ENCODE measurements at regions not wholly inside any gene's neighbourhood (a gene's known extent, or its start where the extent isn't known, plus 50 kb on each side); places are given as distances from the start of the nearest gene placed in this dataset.
"Not testable (repeated sequence)": the region's sequence is repeated elsewhere in the genome, so short reads cannot be mapped to it uniquely, and the experiment has no call there.

GRCh38 chr3:74053970-74054516 is 429.3 kb upstream of the PDZRN3 start:
- no peak for DNase-seq (ENCODE audit: low spot score)

GRCh38 chr3:74049444-74049843 is 424.7 kb upstream of the PDZRN3 start:
- DNase-seq (ENCODE audit: low spot score) = no peak

DNA sequence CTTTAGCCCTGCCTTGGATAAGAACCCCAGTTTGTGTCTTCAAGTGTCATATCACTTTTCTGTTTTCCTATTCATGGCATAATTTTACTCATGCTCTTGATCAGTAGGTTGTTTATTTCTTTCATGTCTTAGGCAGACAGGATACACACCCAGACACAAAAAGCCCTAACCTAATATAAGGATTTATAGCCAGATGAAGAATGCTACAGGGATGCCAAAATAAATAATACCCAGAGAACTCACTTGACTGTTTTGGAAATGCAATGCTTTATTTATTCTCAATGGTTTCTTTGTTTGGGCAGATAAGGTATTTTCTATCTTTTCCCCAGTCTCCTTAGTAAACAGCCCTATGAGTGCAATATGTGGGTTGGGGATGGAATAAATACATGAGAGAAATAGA is 424.0 kb upstream of the PDZRN3 start:
- no peak for DNase-seq (ENCODE audit: low spot score)

- no peak for DNase-seq (ENCODE audit: low spot score)
Measured at GRCh38 chr3:74045000-74045399, 420.3 kb upstream of the PDZRN3 start.

DNA sequence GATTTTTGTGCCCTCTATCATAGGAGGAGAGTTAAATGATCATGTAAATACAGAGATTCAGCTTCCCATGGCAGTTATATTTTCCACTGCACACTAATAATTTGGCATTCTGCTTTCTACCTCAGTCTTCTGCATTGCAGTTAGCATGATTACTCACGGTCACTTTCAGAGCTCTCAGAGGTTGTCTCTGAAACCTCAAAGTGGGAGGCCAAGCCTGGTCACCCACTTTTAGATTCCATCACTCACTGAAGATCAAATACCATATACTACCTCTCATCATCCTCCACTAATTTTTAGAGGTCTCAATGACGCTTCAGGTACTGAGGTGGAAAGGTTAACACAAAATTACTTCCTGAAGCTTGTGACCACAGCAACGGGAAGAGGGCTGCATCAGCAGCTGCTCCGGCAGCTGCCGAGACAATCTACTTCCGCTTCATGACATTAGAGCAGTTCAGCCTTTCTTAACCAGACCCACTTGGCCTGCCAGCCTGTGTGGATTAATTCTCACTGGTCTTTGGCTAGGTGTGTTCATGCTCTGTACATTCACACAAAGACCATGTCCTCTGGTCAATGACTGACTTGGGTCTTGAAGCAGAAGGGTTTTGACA is 416.4 kb upstream of the PDZRN3 start:
- DNase-seq (ENCODE audit: low spot score) = no peak

DNA sequence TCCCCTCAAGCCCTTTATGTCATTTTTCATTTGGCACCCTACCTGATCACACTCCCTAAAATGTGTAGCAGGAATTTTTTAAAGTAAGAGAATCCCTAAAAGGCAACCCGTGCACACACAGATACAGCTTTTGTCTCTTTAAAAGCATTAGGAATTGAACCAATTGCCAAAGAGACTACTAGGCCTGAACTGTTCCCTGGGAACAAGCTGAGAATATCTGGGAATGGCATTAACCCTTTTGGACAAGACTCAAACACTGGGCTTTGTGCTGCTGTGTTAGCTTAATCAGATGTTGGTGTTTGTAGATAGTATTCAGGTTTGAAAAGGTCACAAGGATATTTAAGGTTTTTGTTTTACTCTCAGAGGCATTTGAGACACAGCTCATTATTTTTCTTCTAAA is 414.4 kb upstream of the PDZRN3 start:
- DNase-seq (ENCODE audit: low spot score) = no peak

- no peak for DNase-seq (ENCODE audit: low spot score)
Measured at GRCh38 chr3:74036568-74036967, 411.8 kb upstream of the PDZRN3 start.

DNA sequence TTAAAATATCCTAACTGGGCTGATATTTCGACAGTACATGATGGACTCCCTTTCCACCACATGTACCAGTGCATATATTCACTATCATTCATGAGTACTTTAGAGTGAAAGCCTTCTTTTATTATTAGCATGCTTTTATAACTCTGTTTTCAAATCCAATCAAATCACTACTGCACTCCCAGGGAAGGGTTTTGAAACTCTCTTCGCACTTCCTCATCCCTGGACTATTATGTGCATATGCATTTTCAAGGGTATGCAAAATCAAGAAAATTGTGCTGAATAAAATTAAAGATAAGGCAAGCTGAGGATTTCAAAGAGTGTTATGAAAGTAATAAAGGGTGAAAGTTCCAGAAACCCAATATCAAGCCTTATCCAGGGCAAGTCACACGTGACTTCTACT is 411.4 kb upstream of the PDZRN3 start:
- DNase-seq (ENCODE audit: low spot score) = no peak

- DNase-seq (ENCODE audit: low spot score) = no peak
Measured at GRCh38 chr3:74033806-74034205, 409.1 kb upstream of the PDZRN3 start.

GRCh38 chr3:74033381-74033780 is 408.6 kb upstream of the PDZRN3 start:
- no peak for DNase-seq (ENCODE audit: low spot score)

GRCh38 chr3:74027121-74027520 is 402.4 kb upstream of the PDZRN3 start:
- no peak for DNase-seq (ENCODE audit: low spot score)

GRCh38 chr3:74023395-74023794 is 398.7 kb upstream of the PDZRN3 start:
- DNase-seq (ENCODE audit: low spot score) = no peak

- DNase-seq (ENCODE audit: low spot score) = no peak
Measured at GRCh38 chr3:74021449-74021848, 396.7 kb upstream of the PDZRN3 start.

DNA sequence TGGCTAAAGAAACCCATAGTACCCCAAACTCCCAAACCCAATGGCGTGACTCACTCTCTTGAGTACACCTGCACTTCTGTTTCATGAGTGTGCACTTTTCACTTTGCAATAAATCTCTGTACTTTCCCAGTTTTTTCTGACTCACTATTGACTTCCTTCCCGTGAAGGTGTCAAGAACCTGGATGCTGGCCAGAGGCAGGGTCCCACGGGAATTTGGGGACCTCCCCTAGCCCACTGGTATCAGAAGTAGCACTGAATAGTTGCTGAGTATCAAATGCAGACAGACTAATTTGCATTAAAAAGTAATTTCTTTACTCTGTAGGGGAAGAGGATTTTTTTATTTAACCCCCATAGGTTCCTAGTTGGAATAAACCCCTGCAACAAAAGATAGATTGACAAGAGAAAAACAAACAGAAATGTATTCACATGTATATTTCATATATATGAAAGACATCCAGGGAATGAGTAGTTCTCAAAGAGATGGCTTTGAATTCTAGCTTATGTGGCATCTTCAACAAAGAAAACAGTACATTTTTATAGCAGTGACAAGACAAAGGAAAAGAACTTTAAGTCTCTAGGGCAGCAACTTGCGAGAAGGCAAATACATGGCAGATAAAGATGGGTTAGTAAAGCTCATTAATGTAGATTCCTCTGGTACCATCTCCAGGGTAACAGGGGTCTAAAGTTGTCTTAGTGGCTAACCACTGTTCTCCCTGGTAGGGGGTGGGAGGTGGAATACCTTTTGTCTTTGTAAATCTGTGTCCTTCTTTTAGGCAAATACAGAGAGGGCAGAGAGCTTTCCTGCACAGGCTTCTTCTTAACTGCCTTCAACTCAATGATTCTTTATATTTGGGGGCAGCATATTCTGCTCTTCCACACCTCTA is 385.5 kb upstream of the PDZRN3 start:
- DNase-seq (ENCODE audit: low spot score) = no peak

DNA sequence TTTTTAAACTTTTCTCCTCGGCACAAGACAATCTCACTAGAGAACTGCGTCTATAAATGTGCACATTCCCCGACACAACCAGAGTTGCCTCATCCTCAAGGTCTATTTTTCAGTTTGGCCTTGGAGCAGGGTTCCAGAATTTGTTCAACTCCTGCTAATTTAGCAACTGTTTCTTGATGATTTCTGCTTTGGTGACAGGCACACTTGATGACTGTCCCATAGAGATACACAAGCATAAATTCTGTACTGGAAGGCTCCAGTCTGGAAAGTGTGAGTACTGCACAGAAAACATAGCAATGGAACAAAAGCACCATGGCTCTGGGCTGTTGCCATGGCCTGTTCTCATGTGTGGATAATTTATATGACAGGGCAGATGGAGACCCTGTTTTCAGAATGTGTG is 379.6 kb upstream of the PDZRN3 start:
- no peak for DNase-seq (ENCODE audit: low spot score)

DNA sequence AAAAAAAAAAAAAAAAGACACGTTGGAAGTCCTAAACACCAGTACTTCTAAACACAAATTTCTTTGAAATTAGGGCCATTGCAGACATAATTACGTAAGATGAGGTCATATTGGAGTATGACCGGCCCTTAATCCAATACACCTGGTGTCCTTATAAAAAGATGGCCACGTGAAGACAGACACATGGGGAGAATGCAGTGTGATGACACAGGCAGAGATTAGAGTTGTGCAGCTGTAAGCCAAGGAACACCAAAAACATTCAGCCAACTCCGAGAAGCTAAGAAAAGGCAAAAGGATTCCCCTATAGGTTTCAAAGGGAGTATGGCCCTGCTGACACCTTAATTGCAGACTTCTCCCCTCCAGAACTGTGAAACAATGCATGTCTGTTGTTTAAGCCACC is 379.0 kb upstream of the PDZRN3 start:
- no peak for DNase-seq (ENCODE audit: low spot score)

DNA sequence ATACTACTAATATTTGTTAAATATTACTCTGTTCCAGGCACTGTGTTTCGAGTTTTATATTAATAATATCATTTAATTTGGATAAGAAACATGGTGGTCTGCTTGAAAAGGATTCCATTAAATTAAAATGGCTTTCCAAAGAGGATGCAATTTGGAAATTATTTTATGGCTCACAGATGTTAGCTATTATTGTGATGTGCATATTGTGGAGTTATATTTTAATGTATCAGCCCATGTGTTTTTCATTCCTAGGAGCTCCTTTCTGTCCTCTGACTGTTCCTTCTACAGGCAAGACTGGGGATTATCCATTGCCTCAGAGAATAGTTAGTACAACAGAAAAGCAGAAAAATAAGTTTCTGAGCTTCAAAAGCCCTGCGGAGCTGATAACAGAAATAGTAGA is 376.7 kb upstream of the PDZRN3 start:
- no peak for DNase-seq (ENCODE audit: low spot score)

- DNase-seq (ENCODE audit: low spot score) = peak; percentile 12
Measured at GRCh38 chr3:74000725-74001124, 376.0 kb upstream of the PDZRN3 start.

DNA sequence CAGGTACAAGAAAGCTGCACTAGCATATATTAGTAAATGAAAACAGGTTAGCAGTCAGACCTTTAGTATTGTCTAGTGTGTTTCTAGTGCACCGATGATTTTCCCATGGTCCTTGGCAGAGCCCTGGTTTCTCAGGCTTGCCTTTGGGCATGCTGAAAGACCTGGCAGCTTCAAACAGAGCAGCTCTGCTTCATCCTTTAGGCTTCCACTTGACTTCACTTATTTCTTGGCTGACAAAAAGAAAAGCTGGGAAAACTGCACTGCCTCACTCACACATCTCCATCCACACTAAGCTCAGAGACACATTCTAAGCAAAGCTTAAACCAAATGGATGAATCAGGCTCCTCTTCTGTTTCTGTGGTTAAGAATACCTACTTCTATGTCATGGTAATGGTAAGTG is 374.8 kb upstream of the PDZRN3 start:
- DNase-seq (ENCODE audit: low spot score) = peak; percentile 4

DNA sequence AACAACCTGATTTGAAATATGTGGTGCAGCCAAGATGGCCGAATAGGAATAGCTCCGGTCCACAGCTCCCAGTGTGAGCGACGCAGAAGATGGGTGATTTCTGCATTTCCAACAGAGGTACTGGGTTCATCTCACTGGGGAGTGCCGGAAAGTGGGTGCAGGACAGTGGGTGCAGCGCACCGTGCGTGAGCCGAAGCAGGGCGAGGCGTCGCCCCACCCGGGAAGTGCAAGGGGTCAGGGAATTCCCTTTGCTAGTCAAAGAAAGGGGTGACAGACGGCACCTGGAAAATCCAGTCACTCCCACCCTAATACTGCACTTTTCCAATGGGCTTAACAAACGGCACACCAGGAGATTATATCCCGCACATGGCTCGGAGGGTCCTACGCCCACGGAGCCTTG is 365.9 kb upstream of the PDZRN3 start:
- DNase-seq (ENCODE audit: low spot score) = not testable (repeated sequence)

DNA sequence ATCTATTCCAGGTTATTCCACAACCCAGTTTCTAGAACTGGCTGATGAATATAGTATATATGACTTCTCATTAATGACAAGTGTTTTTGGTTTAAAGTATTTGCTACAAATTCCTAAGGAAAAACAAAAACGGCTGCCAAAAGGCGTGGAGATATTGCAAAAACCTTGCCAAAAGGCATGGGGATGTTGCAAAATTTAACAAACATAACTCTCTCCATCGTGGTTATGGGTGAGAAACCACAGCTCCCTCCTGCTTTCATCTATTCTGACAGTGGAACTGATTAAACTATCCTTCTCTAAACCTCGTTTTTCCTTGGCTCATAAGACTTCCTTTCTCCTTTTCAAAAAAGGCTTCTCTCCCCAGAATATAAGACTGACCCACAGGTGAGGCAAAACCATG is 342.0 kb upstream of the PDZRN3 start:
- no peak for DNase-seq (ENCODE audit: low spot score)

GRCh38 chr3:73964818-73965217 is 340.1 kb upstream of the PDZRN3 start:
- DNase-seq (ENCODE audit: low spot score) = no peak

DNA sequence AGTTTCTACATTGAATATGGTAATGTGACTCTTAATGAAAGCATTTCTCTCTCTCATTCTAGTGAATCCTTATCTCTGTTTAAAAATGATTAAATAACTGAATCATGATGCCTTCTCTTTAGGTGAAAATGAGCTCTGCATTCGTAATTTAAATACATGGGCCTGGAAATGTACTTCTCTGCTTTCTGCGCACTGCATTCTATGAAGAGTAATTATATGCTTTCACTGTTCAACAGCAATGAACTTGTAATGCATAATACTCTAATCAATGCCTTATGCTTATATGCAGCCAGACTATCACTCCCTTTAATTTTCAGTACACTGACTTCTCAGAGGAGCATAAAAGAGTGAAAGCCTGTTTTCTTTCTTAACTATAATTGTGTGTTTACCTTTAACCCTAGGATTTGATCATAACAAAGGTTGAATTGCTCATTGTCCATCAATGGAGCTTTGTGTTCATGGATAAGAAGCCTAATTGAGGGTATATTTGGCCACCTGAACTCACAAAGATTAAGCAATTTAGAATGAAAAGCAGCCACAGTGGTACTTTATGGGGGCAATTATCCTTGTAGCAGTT is 330.8 kb upstream of the PDZRN3 start:
- DNase-seq (ENCODE audit: low spot score) = no peak
